ENCODE measurements at regions not wholly inside any gene's neighbourhood (a gene's known extent, or its start where the extent isn't known, plus 50 kb on each side); places are given as distances from the start of the nearest gene placed in this dataset.

GRCh38 chr5:31084871-31085270 lies 108.6 kb upstream of the CDH6 start:
- Histone ChIP-seq H3K4me2 (ENCODE audit: low read length) (no peak overlapping the region), H3K79me2 (ENCODE audit: control insufficient read depth, low read length) (no peaks in the 10 kb centered on the region), H4K20me1 (ENCODE audit: control insufficient read depth, insufficient read depth, low read depth, low read length) (no peaks in the 10 kb centered on the region), H3K36me3 (ENCODE audit: control insufficient read depth, low read length) (no peaks in the 10 kb centered on the region), H3K9me3 (ENCODE audit: control insufficient read depth, insufficient read depth, low read length) (no peaks in the 10 kb centered on the region), H3K4me1 (ENCODE audit: control insufficient read depth, low read length) (no peaks in the 10 kb centered on the region), H3K4me3 (ENCODE audit: low read length) (no peak overlapping the region), H3F3A (ENCODE audit: control insufficient read depth, insufficient read depth) (no peaks in the 10 kb centered on the region), H3K9me2 (replicated peaks; ENCODE audit: control insufficient read depth, low read length) (no peaks in the 10 kb centered on the region), H3K27ac (ENCODE audit: low read depth, low read length) (no peak overlapping the region), H3K27me3 (ENCODE audit: control insufficient read depth, low read length) (no peaks in the 10 kb centered on the region)
- no peak for TF ChIP-seq CTCF (IDR thresholded peaks at IDR 0.05; ENCODE audit: low read depth, low read length, poor library complexity, severe bottlenecking)
- TF ChIP-seq EZH2phosphoT487 (IDR thresholded peaks at IDR 0.05; ENCODE audit: borderline replicate concordance, low read length): no peak

- TF ChIP-seq EZH2phosphoT487 (IDR thresholded peaks at IDR 0.05; ENCODE audit: borderline replicate concordance, low read length): no peak
- TF ChIP-seq CTCF (IDR thresholded peaks at IDR 0.05; ENCODE audit: low read depth, low read length, poor library complexity, severe bottlenecking): no peak
- Histone ChIP-seq H4K20me1 (ENCODE audit: control insufficient read depth, insufficient read depth, low read depth, low read length) (no peaks in the 10 kb centered on the region), H3K27ac (ENCODE audit: low read depth, low read length) (no peak overlapping the region), H3K4me2 (ENCODE audit: low read length) (no peak overlapping the region), H3K27me3 (ENCODE audit: control insufficient read depth, low read length) (no peaks in the 10 kb centered on the region), H3K9me2 (replicated peaks; ENCODE audit: control insufficient read depth, low read length) (no peaks in the 10 kb centered on the region), H3K9me3 (ENCODE audit: control insufficient read depth, insufficient read depth, low read length) (no peaks in the 10 kb centered on the region), H3K79me2 (ENCODE audit: control insufficient read depth, low read length) (no peaks in the 10 kb centered on the region), H3K36me3 (ENCODE audit: control insufficient read depth, low read length) (no peaks in the 10 kb centered on the region), H3K4me1 (ENCODE audit: control insufficient read depth, low read length) (no peaks in the 10 kb centered on the region), H3K4me3 (ENCODE audit: low read length) (no peak overlapping the region), H3F3A (ENCODE audit: control insufficient read depth, insufficient read depth) (no peaks in the 10 kb centered on the region)
Observed at GRCh38 chr5:31083364-31083763, 110.1 kb upstream of the CDH6 start.

- Histone ChIP-seq H3K9me3 (ENCODE audit: control insufficient read depth, insufficient read depth, low read length) (no peaks in the 10 kb centered on the region), H3K4me1 (ENCODE audit: control insufficient read depth, low read length) (no peaks in the 10 kb centered on the region), H3F3A (ENCODE audit: control insufficient read depth, insufficient read depth) (no peaks in the 10 kb centered on the region), H4K20me1 (ENCODE audit: control insufficient read depth, insufficient read depth, low read depth, low read length) (no peaks in the 10 kb centered on the region), H3K27ac (ENCODE audit: low read depth, low read length) (no peak overlapping the region), H3K9me2 (replicated peaks; ENCODE audit: control insufficient read depth, low read length) (no peaks in the 10 kb centered on the region), H3K36me3 (ENCODE audit: control insufficient read depth, low read length) (no peaks in the 10 kb centered on the region), H3K4me2 (ENCODE audit: low read length) (no peak overlapping the region), H3K4me3 (ENCODE audit: low read length) (no peak overlapping the region), H3K79me2 (ENCODE audit: control insufficient read depth, low read length) (no peaks in the 10 kb centered on the region), H3K27me3 (ENCODE audit: control insufficient read depth, low read length) (no peaks in the 10 kb centered on the region)
- TF ChIP-seq CTCF (IDR thresholded peaks at IDR 0.05; ENCODE audit: low read depth, low read length, poor library complexity, severe bottlenecking) (no peak), EZH2phosphoT487 (IDR thresholded peaks at IDR 0.05; ENCODE audit: borderline replicate concordance, low read length) (no peak)
Observed at GRCh38 chr5:31079668-31080067, 113.8 kb upstream of the CDH6 start.

- H3K9me3 ChIP-seq (ENCODE audit: control insufficient read depth, insufficient read depth, low read length): no peaks in the 10 kb centered on the region
- no peaks in the 10 kb centered on the region for H3F3A ChIP-seq (ENCODE audit: control insufficient read depth, insufficient read depth)
- TF ChIP-seq CTCF (IDR thresholded peaks at IDR 0.05; ENCODE audit: low read depth, low read length, poor library complexity, severe bottlenecking) (no peak), EZH2phosphoT487 (IDR thresholded peaks at IDR 0.05; ENCODE audit: borderline replicate concordance, low read length) (no peak)
- no peaks in the 10 kb centered on the region for H3K9me2 ChIP-seq (replicated peaks; ENCODE audit: control insufficient read depth, low read length)
- no peaks in the 10 kb centered on the region for H3K27me3 ChIP-seq (ENCODE audit: control insufficient read depth, low read length)
- H4K20me1 ChIP-seq (ENCODE audit: control insufficient read depth, insufficient read depth, low read depth, low read length): no peaks in the 10 kb centered on the region
- H3K27ac ChIP-seq (ENCODE audit: low read depth, low read length): no peak overlapping the region
- H3K4me1 ChIP-seq (ENCODE audit: control insufficient read depth, low read length): no peaks in the 10 kb centered on the region
- no peaks in the 10 kb centered on the region for H3K36me3 ChIP-seq (ENCODE audit: control insufficient read depth, low read length)
- no peak overlapping the region for H3K4me3 ChIP-seq (ENCODE audit: low read length)
- H3K4me2 ChIP-seq (ENCODE audit: low read length): no peak overlapping the region
- H3K79me2 ChIP-seq (ENCODE audit: control insufficient read depth, low read length): no peaks in the 10 kb centered on the region
Observed at GRCh38 chr5:31078956-31079355, 114.5 kb upstream of the CDH6 start.
